T-helper 1 cell treated with Interleukin-12 subunit alpha and Interleukin-12 subunit beta and Interleukin-4 antibody, amounts not matched to agents 30 ng/mL and 1 ng/mL, for 36 hours (primary cell): ENCODE measurements at regions not wholly inside any gene's neighbourhood (a gene's known extent, or its start where the extent isn't known, plus 50 kb on each side); places are given as distances from the start of the nearest gene placed in this dataset.
"Not testable (repeated sequence)": the region's sequence is repeated elsewhere in the genome, so short reads cannot be mapped to it uniquely, and the experiment has no call there.

Experiments used
- intact Hi-C: fragments of 100-400 bp; cut with micrococcal nuclease; formaldehyde crosslinking; loops from one replicate; pipeline ENCODE4 v1.15.1; 2024

- intact Hi-C loops = no loop called here
Observed at GRCh38 chr6:168193816-168194721, 115.1 kb upstream of the FRMD1 start.

GRCh38 chr6:168192901-168193815, 114.1 kb upstream of the FRMD1 start:
- intact Hi-C loops = no loop called here

- intact Hi-C loops = no loop called here
Observed at GRCh38 chr6:168192195-168192900, 113.3 kb upstream of the FRMD1 start.

GRCh38 chr6:168190646-168191443, 111.8 kb upstream of the FRMD1 start:
- intact Hi-C loops = no loop called here

GRCh38 chr6:168190014-168190405, 111.0 kb upstream of the FRMD1 start:
- intact Hi-C loops = no loop called here

- intact Hi-C loops = no loop called here
Observed at GRCh38 chr6:168189200-168190013, 110.4 kb upstream of the FRMD1 start.

- intact Hi-C loops = no loop called here
Observed at GRCh38 chr6:168188369-168189199, 109.6 kb upstream of the FRMD1 start.

- intact Hi-C loops = no loop called here
Observed at GRCh38 chr6:168186438-168186837, 107.4 kb upstream of the FRMD1 start.

GRCh38 chr6:168186018-168186417, 107.0 kb upstream of the FRMD1 start:
- intact Hi-C loops = not testable (repeated sequence)

- intact Hi-C loops = no loop called here
Observed at GRCh38 chr6:168184701-168185100, 105.7 kb upstream of the FRMD1 start.

GRCh38 chr6:168183613-168183970, 104.6 kb upstream of the FRMD1 start:
- intact Hi-C loops = no loop called here

GRCh38 chr6:168182908-168183612, 104.0 kb upstream of the FRMD1 start:
- intact Hi-C loops = no loop called here

- intact Hi-C loops = no loop called here
Observed at GRCh38 chr6:168182366-168182765, 103.4 kb upstream of the FRMD1 start.

GRCh38 chr6:168181876-168182275, 102.9 kb upstream of the FRMD1 start:
- intact Hi-C loops = no loop called here

- intact Hi-C loops = no loop called here
Observed at GRCh38 chr6:168181316-168181715, 102.3 kb upstream of the FRMD1 start.

- intact Hi-C loops = no loop called here
Observed at GRCh38 chr6:168180548-168181011, 101.6 kb upstream of the FRMD1 start.

GRCh38 chr6:168179702-168180382, 100.8 kb upstream of the FRMD1 start:
- intact Hi-C loops = no loop called here

- intact Hi-C loops = no loop called here
Observed at GRCh38 chr6:168179133-168179532, 100.1 kb upstream of the FRMD1 start.
